A673 (cell line): ENCODE measurements at regions not wholly inside any gene's neighbourhood (a gene's known extent, or its start where the extent isn't known, plus 50 kb on each side); places are given as distances from the start of the nearest gene placed in this dataset.

ENCODE experiments used
- BruUV-seq: library from RNA; stranded (reverse); fragments of 400-500 nt; replicated peaks from 2 replicates; lab custom pipeline; 2021; lab: Mats Ljungman, UMichigan
- CTCF ChIA-PET: fragments of 300-600 bp; sonication (Branson Sonifier 250); formaldehyde crosslinking; loops from one replicate; lab custom pipeline; 2022; ENCODE audit warnings: antibody characterized with exemption; lab: Charles Lee
- POLR2A ChIA-PET: fragments of 300-600 bp; sonication (Branson Sonifier 250); formaldehyde crosslinking; loops from one replicate; lab custom pipeline; 2022; ENCODE audit warnings: antibody characterized with exemption; ENCODE audit not compliant: low non-redundant PET; lab: Charles Lee
- DNase-seq: peaks from one replicate; pipeline ENCODE4 v3.0.0-alpha.2; 2015; ENCODE audit warnings: low spot score
- H3K27ac ChIP-seq: fragments of 200-600 bp; sonication (generic); 2 replicates; pipeline ENCODE4 v1.5.1; 2016; ENCODE audit warnings: mixed run types, low read depth, mild to moderate bottlenecking, mixed read lengths, antibody characterized with exemption, low read length; ENCODE audit not compliant: poor library complexity, severe bottlenecking
- H3K27me3 ChIP-seq: fragments of 200-600 bp; sonication (generic); replicated peaks from 2 replicates; pipeline ENCODE4 v1.6.1; 2017; ENCODE audit warnings: mixed run types, low read depth, mild to moderate bottlenecking, mixed read lengths, antibody characterized with exemption, low read length; ENCODE audit not compliant: insufficient read depth, poor library complexity
- H3K36me3 ChIP-seq: fragments of 200-600 bp; sonication (generic); 2 replicates; pipeline ENCODE4 v1.6.1; 2016; ENCODE audit warnings: mixed run types, mild to moderate bottlenecking, mixed read lengths, antibody characterized with exemption, low read length; ENCODE audit not compliant: insufficient read depth, poor library complexity, severe bottlenecking
- H3K4me1 ChIP-seq: fragments of 200-600 bp; sonication (generic); 2 replicates; pipeline ENCODE4 v1.6.1; 2017; ENCODE audit warnings: mixed run types, mild to moderate bottlenecking, mixed read lengths, antibody characterized with exemption, low read length; ENCODE audit not compliant: insufficient read depth, poor library complexity, severe bottlenecking
- H3K4me3 ChIP-seq: fragments of 200-600 bp; sonication (generic); 2 replicates; pipeline ENCODE4 v1.5.1; 2016; ENCODE audit warnings: low read depth, mixed run types, mild to moderate bottlenecking, mixed read lengths, low read length; ENCODE audit not compliant: poor library complexity, severe bottlenecking
- H3K9me3 ChIP-seq: fragments of 200-600 bp; sonication (generic); 2 replicates; pipeline ENCODE4 v1.6.1; 2016; ENCODE audit warnings: mixed run types, low read depth, mild to moderate bottlenecking, mixed read lengths, antibody characterized with exemption, low read length; ENCODE audit not compliant: poor library complexity, severe bottlenecking
- CTCF ChIP-seq: fragments of 300-800, 200-600 bp; sonication (generic); conservative IDR thresholded peaks from 2 replicates; pipeline ENCODE4 v1.5.1; 2017; ENCODE audit warnings: low read depth, mild to moderate bottlenecking, antibody characterized with exemption, low read length, moderate library complexity, mixed read lengths
- EZH2 ChIP-seq: fragments of 200-600 bp; sonication (generic); IDR thresholded peaks from 2 replicates; pipeline ENCODE4 v1.6.1; 2017; ENCODE audit warnings: borderline replicate concordance, low read depth, mild to moderate bottlenecking, mixed read lengths, antibody characterized with exemption, low read length; ENCODE audit not compliant: poor library complexity, severe bottlenecking
- intact Hi-C: fragments of 100-400 bp; cut with micrococcal nuclease; formaldehyde crosslinking; loops from one replicate; pipeline ENCODE4 v1.10.0; 2022; ENCODE audit not compliant: unreplicated experiment

DNA sequence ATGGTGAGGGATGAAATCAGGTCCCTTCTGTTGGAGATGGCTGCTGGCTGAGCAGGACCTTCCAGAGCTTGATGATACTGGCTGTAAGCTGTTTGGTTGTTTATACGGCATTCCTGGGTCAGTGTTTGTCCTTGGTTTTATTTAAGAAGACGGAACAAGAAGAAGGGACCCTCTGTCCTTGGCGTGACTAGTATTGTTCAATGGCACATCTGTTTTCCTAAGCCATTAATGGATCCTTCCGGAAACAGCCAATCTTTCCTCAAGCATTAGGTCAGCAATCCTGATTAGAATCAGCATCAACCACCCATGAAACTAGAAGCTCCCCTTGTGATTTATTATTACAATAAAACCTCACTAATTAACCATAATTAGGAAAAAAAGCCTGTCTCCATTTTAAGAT lies 128.7 kb upstream of the KIAA1217 start:
- intact Hi-C loops, result no loop called here
- BruUV-seq, result no TSS peak
- H3K4me1 ChIP-seq, result no peaks in the 10 kb centered on the region
- no peaks in the 10 kb centered on the region for H3K36me3 ChIP-seq
- ChIA-PET POLR2A (no interaction called here), CTCF (no interaction called here)
- no peak overlapping the region for H3K4me3 ChIP-seq
- no peak for DNase-seq
- H3K27ac ChIP-seq, result no peak overlapping the region
- no peaks in the 10 kb centered on the region for H3K27me3 ChIP-seq
- TF ChIP-seq EZH2 (no peak), CTCF (no peak)
- H3K9me3 ChIP-seq, result no peaks in the 10 kb centered on the region

GRCh38 chr10:24086296-24087086 lies 122.4 kb upstream of the KIAA1217 start:
- DNase-seq, result no peak
- TF ChIP-seq CTCF (no peak), EZH2 (no peak)
- Histone ChIP-seq H3K27ac (no peak overlapping the region), H3K9me3 (no peaks in the 10 kb centered on the region), H3K4me3 (no peak overlapping the region), H3K4me1 (no peaks in the 10 kb centered on the region), H3K36me3 (no peaks in the 10 kb centered on the region), H3K27me3 (no peaks in the 10 kb centered on the region)
- intact Hi-C loops, result no loop called here
- no TSS peak for BruUV-seq
- CTCF ChIA-PET, result no interaction called here
- POLR2A ChIA-PET, result no interaction called here

DNA sequence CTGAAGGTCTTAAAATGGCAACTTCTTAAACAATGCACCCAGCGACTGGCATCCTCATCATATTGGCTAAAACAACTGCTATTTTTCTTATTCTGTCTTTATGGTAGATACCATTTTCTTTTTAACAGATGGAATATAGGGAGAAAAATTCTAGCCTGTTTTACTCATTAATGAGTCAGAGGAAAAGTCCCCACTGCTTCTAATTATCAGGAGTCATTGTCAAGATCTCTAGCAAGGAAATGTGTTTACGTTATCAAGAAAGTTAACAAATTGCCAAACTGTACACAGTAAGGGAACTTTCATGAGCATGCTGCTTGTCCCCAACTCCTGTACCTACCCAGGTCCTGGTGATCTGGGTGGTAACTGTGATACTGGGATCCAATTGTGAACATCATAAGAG lies 117.7 kb upstream of the KIAA1217 start:
- ChIA-PET CTCF (no interaction called here), POLR2A (no interaction called here)
- Histone ChIP-seq H3K4me1 (no peaks in the 10 kb centered on the region), H3K36me3 (no peaks in the 10 kb centered on the region), H3K4me3 (no peak overlapping the region), H3K27me3 (no peaks in the 10 kb centered on the region), H3K27ac (no peak overlapping the region), H3K9me3 (no peaks in the 10 kb centered on the region)
- peak; percentile 43 for DNase-seq
- no TSS peak for BruUV-seq
- TF ChIP-seq EZH2 (no peak), CTCF (no peak)
- intact Hi-C loops, result no loop called here
